Dermis blood vessel endothelial cell (primary cell): ENCODE measurements at regions not wholly inside any gene's neighbourhood (a gene's known extent, or its start where the extent isn't known, plus 50 kb on each side); places are given as distances from the start of the nearest gene placed in this dataset.
"Not testable (repeated sequence)": the region's sequence is repeated elsewhere in the genome, so short reads cannot be mapped to it uniquely, and the experiment has no call there.

Experiments
- DNase-seq: peaks from one replicate; pipeline ENCODE4 v3.0.0; 2010

GRCh38 chr10:3371624-3372023 is 199.0 kb upstream of the PITRM1 start:
- not testable (repeated sequence) for DNase-seq

- DNase-seq: no peak
These were observed 194.3 kb upstream of the PITRM1 start for GRCh38 chr10:3366735-3367405.

GRCh38 chr10:3366043-3366442 is 193.5 kb upstream of the PITRM1 start:
- DNase-seq: no peak

- peak; percentile 83 for DNase-seq
These were observed 193.0 kb upstream of the PITRM1 start for GRCh38 chr10:3365630-3366029.

GRCh38 chr10:3364768-3365480 is 192.3 kb upstream of the PITRM1 start:
- no peak for DNase-seq

- no peak for DNase-seq
These were observed 190.9 kb upstream of the PITRM1 start for GRCh38 chr10:3363311-3364045.

- no peak for DNase-seq
These were observed 189.8 kb upstream of the PITRM1 start for GRCh38 chr10:3362394-3362793.

GRCh38 chr10:3361640-3362039 is 189.1 kb upstream of the PITRM1 start:
- DNase-seq: no peak

- no peak for DNase-seq
These were observed 185.2 kb upstream of the PITRM1 start for GRCh38 chr10:3357737-3358136.

GRCh38 chr10:3355536-3355935 is 183.0 kb upstream of the PITRM1 start:
- DNase-seq: no peak

GRCh38 chr10:3354174-3354900 is 181.8 kb upstream of the PITRM1 start:
- DNase-seq: peak; percentile 14

GRCh38 chr10:3353235-3353634 is 180.7 kb upstream of the PITRM1 start:
- DNase-seq: peak; percentile 43

GRCh38 chr10:3350617-3351258 is 178.2 kb upstream of the PITRM1 start:
- DNase-seq: no peak

GRCh38 chr10:3350205-3350604 is 177.6 kb upstream of the PITRM1 start:
- DNase-seq: no peak

GRCh38 chr10:3348564-3348963 is 176.0 kb upstream of the PITRM1 start:
- DNase-seq: no peak

- DNase-seq: no peak
These were observed 175.0 kb upstream of the PITRM1 start for GRCh38 chr10:3347413-3348182.

- no peak for DNase-seq
These were observed 174.3 kb upstream of the PITRM1 start for GRCh38 chr10:3346851-3347250.

GRCh38 chr10:3342771-3343170 is 170.2 kb upstream of the PITRM1 start:
- DNase-seq: no peak

GRCh38 chr10:3340127-3340730 is 167.6 kb upstream of the PITRM1 start:
- no peak for DNase-seq

GRCh38 chr10:3339531-3339950 is 167.0 kb upstream of the PITRM1 start:
- DNase-seq: peak; percentile 71

- DNase-seq: no peak
These were observed 166.5 kb upstream of the PITRM1 start for GRCh38 chr10:3339121-3339520.
